Breast epithelium (tissue), 4 donors: ENCODE measurements at regions not wholly inside any gene's neighbourhood (a gene's known extent, or its start where the extent isn't known, plus 50 kb on each side); places are given as distances from the start of the nearest gene placed in this dataset.
"Not testable (repeated sequence)": the region's sequence is repeated elsewhere in the genome, so short reads cannot be mapped to it uniquely, and the experiment has no call there.

Source experiments
- DNase-seq, 2 donors: peaks; one replicate each; pipeline ENCODE4 v3.0.0-alpha.2; 2019; ENCODE audit warnings: low spot score in 2 of 2
- H3K27ac ChIP-seq, 2 donors: fragments of 200-600 bp; sonication (generic) in 1 of 2; one replicate each; pipeline ENCODE4 v1.5.1; 2016 to 2019; ENCODE audit warnings: mild to moderate bottlenecking in 1 of 2
- H3K27me3 ChIP-seq, 2 donors: fragments of 200-600 bp; sonication (generic) in 1 of 2; one replicate each; pipeline versions ENCODE4 v1.5.1 to v1.6.0; 2017 to 2019; ENCODE audit warnings: control low read depth in 1 of 2, mild to moderate bottlenecking in 1 of 2
- H3K36me3 ChIP-seq: fragments of 200-600 bp; one replicate; pipeline ENCODE4 v1.5.1; 2019
- H3K4me1 ChIP-seq, 2 donors: fragments of 200-600 bp; sonication (generic); one replicate each; pipeline ENCODE4 v1.5.1; 2016 to 2019; ENCODE audit warnings: control low read depth in 1 of 2
- H3K4me3 ChIP-seq, 3 donors: fragments of 200-600 bp; sonication (generic); 1 replicate in 2 of 3; 2 replicates in 1 of 3; pipeline ENCODE4 v1.5.1; 2016 to 2019; ENCODE audit warnings: mild to moderate bottlenecking in 3 of 3, moderate library complexity in 2 of 3
- H3K9me3 ChIP-seq, 2 donors: fragments of 200-600 bp; sonication (generic) in 1 of 2; one replicate each; pipeline ENCODE4 v1.5.1; 2016 to 2019; ENCODE audit warnings: control low read depth in 1 of 2
- CTCF ChIP-seq, 3 donors: fragments of 450-650 bp; IDR thresholded peaks; one replicate each; pipeline ENCODE4 v1.5.1; 2016 to 2017; ENCODE audit warnings: antibody characterized with exemption in 3 of 3, mild to moderate bottlenecking in 3 of 3, moderate library complexity in 3 of 3
- POLR2A ChIP-seq: fragments of 450-650 bp; IDR thresholded peaks from one replicate; pipeline ENCODE4 v1.6.1; 2016; ENCODE audit warnings: antibody characterized with exemption, mild to moderate bottlenecking, moderate library complexity
- POLR2AphosphoS5 ChIP-seq, 3 donors: sonication (generic); formaldehyde crosslinking; IDR thresholded peaks; one replicate each; pipeline ENCODE4 v1.6.1; 2017; ENCODE audit warnings: antibody characterized with exemption in 3 of 3
- intact Hi-C: fragments of 100-400 bp; cut with DNase I; formaldehyde crosslinking; loops from one replicate; pipeline ENCODE4 v1.15.1; 2023; ENCODE audit warnings: low total_unique reads

GRCh38 chr22:11037814-11038213 is 4490.2 kb upstream of the OR11H1 start:
- H3K27ac ChIP-seq, H3K36me3 ChIP-seq, H3K27me3 ChIP-seq, H3K4me3 ChIP-seq, H3K4me1 ChIP-seq, intact Hi-C loops, DNase-seq: not testable (repeated sequence)
- H3K9me3 ChIP-seq = peaks cover 86 to 88% of the 10 kb centered on the region in 2 donors

- peaks cover 79 to 86% of the 10 kb centered on the region in 2 donors for H3K9me3 ChIP-seq
- H3K36me3 ChIP-seq, H3K4me3 ChIP-seq, intact Hi-C loops, DNase-seq, H3K27me3 ChIP-seq, H3K27ac ChIP-seq, H3K4me1 ChIP-seq: not testable (repeated sequence)
These were observed 4489.2 kb upstream of the OR11H1 start for GRCh38 chr22:11038786-11039185.

GRCh38 chr22:11041416-11041815 is 4486.6 kb upstream of the OR11H1 start:
- DNase-seq, H3K4me1 ChIP-seq, H3K27ac ChIP-seq, H3K27me3 ChIP-seq, H3K4me3 ChIP-seq, H3K36me3 ChIP-seq, intact Hi-C loops: not testable (repeated sequence)
- H3K9me3 ChIP-seq = peaks cover 61 to 65% of the 10 kb centered on the region in 2 donors

- Histone ChIP-seq H3K4me1 (no peaks in the 10 kb centered on the region), H3K36me3 (no peaks in the 10 kb centered on the region)
These were observed 4485.9 kb upstream of the OR11H1 start for GRCh38 chr22:11042116-11042515.

GRCh38 chr22:11043289-11043688 is 4484.7 kb upstream of the OR11H1 start:
- H3K9me3 ChIP-seq = peaks cover 47 to 48% of the 10 kb centered on the region in 2 donors
- DNase-seq, H3K4me1 ChIP-seq: not testable (repeated sequence)

More at GRCh38 chr22:11042116-11042515, 4485.9 kb upstream of the OR11H1 start:
- H3K27ac ChIP-seq = no peak overlapping the region
- no peak for DNase-seq
- peaks cover 54 to 58% of the 10 kb centered on the region in 2 donors for H3K9me3 ChIP-seq
- H3K27me3 ChIP-seq = no peaks in the 10 kb centered on the region
- TF ChIP-seq CTCF (IDR thresholded peaks at IDR 0.05) (no peak), POLR2A (no peak), POLR2AphosphoS5 (IDR thresholded peaks at IDR 0.05) (no peak)
- H3K4me3 ChIP-seq = no peak overlapping the region
- intact Hi-C loops = no loop called here

GRCh38 chr22:11048884-11049283 is 4479.1 kb upstream of the OR11H1 start:
- intact Hi-C loops = not testable (repeated sequence)

More at GRCh38 chr22:11043289-11043688, 4484.7 kb upstream of the OR11H1 start:
- H3K27ac ChIP-seq, H3K4me3 ChIP-seq, H3K27me3 ChIP-seq, intact Hi-C loops, H3K36me3 ChIP-seq: not testable (repeated sequence)

GRCh38 chr22:11050226-11050625 is 4477.8 kb upstream of the OR11H1 start:
- intact Hi-C loops, DNase-seq, H3K36me3 ChIP-seq, H3K27ac ChIP-seq, H3K27me3 ChIP-seq, H3K4me1 ChIP-seq, H3K4me3 ChIP-seq: not testable (repeated sequence)
- H3K9me3 ChIP-seq = peaks cover 34 to 37% of the 10 kb centered on the region in 2 donors

More at GRCh38 chr22:11048884-11049283, 4479.1 kb upstream of the OR11H1 start:
- H3K27ac ChIP-seq, DNase-seq, H3K36me3 ChIP-seq, H3K27me3 ChIP-seq, H3K4me3 ChIP-seq, H3K4me1 ChIP-seq: not testable (repeated sequence)
- peaks cover 28% of the 10 kb centered on the region in 2 donors for H3K9me3 ChIP-seq

GRCh38 chr22:11051401-11052112 is 4476.4 kb upstream of the OR11H1 start:
- H3K4me3 ChIP-seq, DNase-seq, H3K27ac ChIP-seq, H3K4me1 ChIP-seq, H3K36me3 ChIP-seq, intact Hi-C loops, H3K27me3 ChIP-seq: not testable (repeated sequence)
- H3K9me3 ChIP-seq = peaks cover 47 to 49% of the 10 kb centered on the region in 2 donors

- DNase-seq, H3K27ac ChIP-seq, H3K4me1 ChIP-seq, H3K27me3 ChIP-seq, H3K36me3 ChIP-seq, intact Hi-C loops: not testable (repeated sequence)
- Histone ChIP-seq H3K9me3 (peaks cover 60 to 68% of the 10 kb centered on the region in 2 donors), H3K4me3 (peak overlapping the region in 1 of 3 donors; percentile 2)
These were observed 4474.3 kb upstream of the OR11H1 start for GRCh38 chr22:11053403-11054344.

GRCh38 chr22:11054681-11055080 is 4473.3 kb upstream of the OR11H1 start:
- DNase-seq, H3K4me3 ChIP-seq, H3K36me3 ChIP-seq, H3K4me1 ChIP-seq, H3K27me3 ChIP-seq, H3K27ac ChIP-seq, intact Hi-C loops: not testable (repeated sequence)
- H3K9me3 ChIP-seq = peaks cover 54 to 61% of the 10 kb centered on the region in 2 donors

GRCh38 chr22:11055176-11055575 is 4472.8 kb upstream of the OR11H1 start:
- H3K27me3 ChIP-seq, intact Hi-C loops, H3K36me3 ChIP-seq, H3K4me3 ChIP-seq, H3K4me1 ChIP-seq, H3K27ac ChIP-seq, DNase-seq: not testable (repeated sequence)
- H3K9me3 ChIP-seq = peaks cover 54 to 61% of the 10 kb centered on the region in 2 donors
